OCI-LY1 (cell line): ENCODE measurements at regions not wholly inside any gene's neighbourhood (a gene's known extent, or its start where the extent isn't known, plus 50 kb on each side); places are given as distances from the start of the nearest gene placed in this dataset.

ENCODE experiments used
- H2AFZ ChIP-seq: fragments of 200-600 bp; sonication (generic), shearing (Covaris generic); 2 replicates; pipeline ENCODE4 v1.6.0; 2014; ENCODE audit warnings: antibody characterized with exemption, mild to moderate bottlenecking, low read length
- H3F3A ChIP-seq: fragments of 200-600 bp; sonication (generic), shearing (Covaris generic); 2 replicates; pipeline ENCODE4 v1.6.0; 2014; ENCODE audit warnings: mild to moderate bottlenecking, antibody characterized with exemption, low read length, moderate library complexity; ENCODE audit not compliant: insufficient read depth
- H3K27ac ChIP-seq: fragments of 200-600 bp; sonication (generic); 2 replicates; pipeline ENCODE4 v1.5.1; 2014; ENCODE audit warnings: low read length, mixed run types, mild to moderate bottlenecking, low read depth; ENCODE audit not compliant: poor library complexity, severe bottlenecking
- H3K27me3 ChIP-seq: fragments of 200-600 bp; sonication (generic); 2 replicates; pipeline ENCODE4 v1.6.0; 2014; ENCODE audit warnings: antibody characterized with exemption, mild to moderate bottlenecking, low read length, moderate library complexity; ENCODE audit not compliant: insufficient read depth
- H3K36me3 ChIP-seq: fragments of 200-600 bp; sonication (generic); 2 replicates; pipeline ENCODE4 v1.6.1; 2014; ENCODE audit warnings: mild to moderate bottlenecking, antibody characterized with exemption, low read length, moderate library complexity, mixed read lengths; ENCODE audit not compliant: insufficient read depth
- H3K4me1 ChIP-seq: fragments of 200-600 bp; sonication (generic); 2 replicates; pipeline ENCODE4 v1.5.1; 2014; ENCODE audit warnings: mild to moderate bottlenecking, low read length, moderate library complexity; ENCODE audit not compliant: insufficient read depth, severe bottlenecking
- H3K4me2 ChIP-seq: fragments of 200-600 bp; sonication (generic), shearing (Covaris generic); 2 replicates; pipeline ENCODE4 v1.6.1; 2014; ENCODE audit warnings: low read length
- H3K4me3 ChIP-seq: fragments of 200-600 bp; sonication (generic); 2 replicates; pipeline ENCODE4 v1.5.1; 2014; ENCODE audit warnings: low read length, low read depth, mild to moderate bottlenecking, mixed read lengths; ENCODE audit not compliant: poor library complexity, severe bottlenecking
- H3K79me2 ChIP-seq: fragments of 200-600 bp; shearing (Covaris generic); 2 replicates; pipeline ENCODE4 v1.6.1; 2016; ENCODE audit warnings: mixed run types, low read length, mixed read lengths; ENCODE audit not compliant: insufficient read depth
- H3K9ac ChIP-seq: fragments of 200-600 bp; sonication (generic), shearing (Covaris generic); 2 replicates; pipeline ENCODE4 v1.6.1; 2014; ENCODE audit warnings: mild to moderate bottlenecking, low read length, mixed read lengths
- H3K9me2 ChIP-seq: fragments of 200-600 bp; sonication (generic), shearing (Covaris generic); 2 replicates; pipeline ENCODE4 v1.6.1; 2014; ENCODE audit warnings: low read depth, mild to moderate bottlenecking, low read length, mixed read lengths
- H3K9me3 ChIP-seq: fragments of 200-600 bp; shearing (Covaris generic); 2 replicates; pipeline ENCODE4 v1.6.1; 2014; ENCODE audit warnings: low read length, mixed read lengths
- H4K20me1 ChIP-seq: fragments of 200-600 bp; sonication (generic), shearing (Covaris generic); 2 replicates; pipeline ENCODE4 v1.6.0; 2016; ENCODE audit warnings: mild to moderate bottlenecking, low read length; ENCODE audit not compliant: insufficient read depth
- CTCF ChIP-seq: fragments of 200-600 bp; sonication (generic), shearing (Covaris generic); IDR thresholded peaks from 2 replicates; pipeline ENCODE4 v1.5.1; 2017; ENCODE audit warnings: mild to moderate bottlenecking, antibody characterized with exemption, low read length, moderate library complexity, mixed read lengths
- EZH2 ChIP-seq: fragments of 200-600 bp; sonication (generic), shearing (Covaris generic); IDR thresholded peaks from 2 replicates; pipeline ENCODE4 v1.8.0; 2017; ENCODE audit warnings: borderline replicate concordance, mixed run types, mild to moderate bottlenecking, antibody characterized with exemption, low read length, moderate library complexity, mixed read lengths

- Histone ChIP-seq H3K36me3 (no peaks in the 10 kb centered on the region), H3K9ac (no peak overlapping the region), H3F3A (no peaks in the 10 kb centered on the region), H4K20me1 (no peaks in the 10 kb centered on the region), H3K4me1 (no peaks in the 10 kb centered on the region), H3K4me3 (no peak overlapping the region), H3K79me2 (no peaks in the 10 kb centered on the region), H3K27me3 (no peaks in the 10 kb centered on the region), H3K4me2 (no peak overlapping the region), H3K9me3 (no peaks in the 10 kb centered on the region), H3K27ac (no peak overlapping the region), H2AFZ (no peak overlapping the region), H3K9me2 (no peaks in the 10 kb centered on the region)
- TF ChIP-seq CTCF (no peak), EZH2 (no peak)
Observed at GRCh38 chr18:27497246-27497645, 312.1 kb upstream of the CHST9 start.

GRCh38 chr18:27493182-27493581, 308.1 kb upstream of the CHST9 start:
- Histone ChIP-seq H3F3A (no peaks in the 10 kb centered on the region), H3K9me2 (no peaks in the 10 kb centered on the region), H3K36me3 (no peaks in the 10 kb centered on the region), H3K9me3 (no peaks in the 10 kb centered on the region), H3K27ac (no peak overlapping the region), H2AFZ (no peak overlapping the region), H3K79me2 (no peaks in the 10 kb centered on the region), H3K4me3 (no peak overlapping the region), H3K4me2 (no peak overlapping the region), H4K20me1 (no peaks in the 10 kb centered on the region), H3K9ac (no peak overlapping the region), H3K4me1 (no peaks in the 10 kb centered on the region), H3K27me3 (no peaks in the 10 kb centered on the region)
- no peak for TF ChIP-seq CTCF
- TF ChIP-seq EZH2: no peak

GRCh38 chr18:27491772-27492171, 306.7 kb upstream of the CHST9 start:
- TF ChIP-seq CTCF (no peak), EZH2 (no peak)

More at GRCh38 chr18:27491772-27492171, 306.7 kb upstream of the CHST9 start:
- H3K4me2 ChIP-seq: no peak overlapping the region
- H3K79me2 ChIP-seq: no peaks in the 10 kb centered on the region
- no peaks in the 10 kb centered on the region for H4K20me1 ChIP-seq
- H2AFZ ChIP-seq: no peak overlapping the region
- no peaks in the 10 kb centered on the region for H3F3A ChIP-seq
- H3K27ac ChIP-seq: no peak overlapping the region
- no peaks in the 10 kb centered on the region for H3K36me3 ChIP-seq
- H3K9ac ChIP-seq: no peak overlapping the region
- no peaks in the 10 kb centered on the region for H3K9me2 ChIP-seq
- no peaks in the 10 kb centered on the region for H3K27me3 ChIP-seq
- H3K4me3 ChIP-seq: no peak overlapping the region
- no peaks in the 10 kb centered on the region for H3K9me3 ChIP-seq
- H3K4me1 ChIP-seq: no peaks in the 10 kb centered on the region
